ENCODE measurements at regions not wholly inside any gene's neighbourhood (a gene's known extent, or its start where the extent isn't known, plus 50 kb on each side); places are given as distances from the start of the nearest gene placed in this dataset.

DNA sequence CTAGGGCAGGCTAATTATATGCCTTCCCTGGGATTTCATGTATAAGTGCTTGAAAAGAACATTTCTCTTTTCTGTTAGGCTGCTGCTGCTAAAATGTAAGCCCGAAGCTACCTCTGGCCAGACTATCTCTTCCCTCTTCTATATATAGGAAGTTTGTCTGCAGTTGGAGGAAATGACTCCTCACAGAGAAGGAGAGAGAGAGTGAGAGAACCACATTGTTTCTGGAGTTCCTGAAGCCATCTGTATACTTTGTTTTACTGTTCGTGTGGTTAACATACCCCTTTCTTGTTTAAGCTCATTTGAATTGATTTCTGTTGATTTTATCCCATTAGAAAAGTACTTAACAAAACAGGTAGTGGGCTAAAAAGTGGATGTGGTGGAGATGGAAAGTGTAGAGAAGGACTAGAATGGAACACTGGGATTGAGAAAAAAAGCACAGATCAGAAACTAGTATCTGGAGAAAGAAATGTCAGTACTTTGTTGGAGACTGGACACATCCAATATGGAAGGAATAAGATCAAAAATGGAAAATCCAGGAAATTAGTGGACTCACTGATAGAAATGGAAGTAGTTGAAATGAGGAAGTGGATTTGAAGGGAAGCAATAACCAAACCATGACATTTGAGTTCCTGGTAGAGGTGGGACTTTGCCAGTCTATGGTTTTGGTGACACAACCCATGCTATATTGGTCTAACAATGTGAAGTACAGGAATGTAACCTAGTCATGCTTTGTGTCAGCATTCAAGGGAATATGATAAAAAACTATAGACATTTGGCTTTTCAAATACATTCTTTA lies 112.6 kb downstream of the TMA16 start:
- ChIA-PET POLR2A (no interaction called here), CTCF (no interaction called here)
- no peak for DNase-seq (ENCODE audit: low read depth, low spot score)
- no peak overlapping the region for H3K4me3 ChIP-seq (ENCODE audit: low read depth, low read length)
- no peak for TF ChIP-seq CTCF (IDR thresholded peaks at IDR 0.05; ENCODE audit: insufficient read depth, low read length, missing control alignments)

GRCh38 chr4:163609019-163609418 lies 114.5 kb downstream of the TMA16 start:
- no peak for DNase-seq (ENCODE audit: low read depth, low spot score)
- no peak overlapping the region for H3K4me3 ChIP-seq (ENCODE audit: low read depth, low read length)
- ChIA-PET CTCF (no interaction called here), POLR2A (no interaction called here)
- no peak for TF ChIP-seq CTCF (IDR thresholded peaks at IDR 0.05; ENCODE audit: insufficient read depth, low read length, missing control alignments)

- DNase-seq (ENCODE audit: low read depth, low spot score), result no peak
- ChIA-PET CTCF (no interaction called here), POLR2A (no interaction called here)
- TF ChIP-seq CTCF (IDR thresholded peaks at IDR 0.05; ENCODE audit: insufficient read depth, low read length, missing control alignments), result no peak
- H3K4me3 ChIP-seq (ENCODE audit: low read depth, low read length), result no peak overlapping the region
These were observed 116.2 kb downstream of the TMA16 start for GRCh38 chr4:163610648-163611047.

GRCh38 chr4:163611182-163611581 lies 116.7 kb downstream of the TMA16 start:
- DNase-seq (ENCODE audit: low read depth, low spot score), result no peak
- ChIA-PET CTCF (no interaction called here), POLR2A (no interaction called here)
- TF ChIP-seq CTCF (IDR thresholded peaks at IDR 0.05; ENCODE audit: insufficient read depth, low read length, missing control alignments), result no peak
- H3K4me3 ChIP-seq (ENCODE audit: low read depth, low read length), result no peak overlapping the region

GRCh38 chr4:163611784-163612445 lies 117.4 kb downstream of the TMA16 start:
- ChIA-PET CTCF (no interaction called here), POLR2A (no interaction called here)
- no peak for DNase-seq (ENCODE audit: low read depth, low spot score)
- TF ChIP-seq CTCF (IDR thresholded peaks at IDR 0.05; ENCODE audit: insufficient read depth, low read length, missing control alignments), result no peak
- no peak overlapping the region for H3K4me3 ChIP-seq (ENCODE audit: low read depth, low read length)

DNA sequence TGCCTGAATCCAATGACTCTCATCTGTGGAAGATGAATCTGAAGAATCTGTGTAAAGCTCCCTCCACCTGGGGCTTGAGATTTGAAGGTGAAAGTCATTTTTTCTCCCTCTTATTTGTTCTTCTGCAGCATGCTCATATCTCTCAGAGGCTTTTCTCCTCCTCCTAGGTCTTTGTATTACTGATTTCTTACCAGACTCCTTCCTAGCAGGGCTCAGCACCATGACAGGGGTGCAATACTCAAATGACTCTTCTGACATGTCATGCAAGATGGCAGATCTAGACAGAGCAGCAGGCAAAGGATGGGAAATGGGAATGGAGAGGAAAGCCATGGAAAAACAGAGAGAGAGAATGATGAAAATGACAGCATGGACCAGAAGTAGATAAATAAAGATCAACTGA lies 118.3 kb downstream of the TMA16 start:
- CTCF ChIA-PET, result no interaction called here

More for the DNA sequence above, 118.3 kb downstream of the TMA16 start:
- no peak overlapping the region for H3K4me3 ChIP-seq (ENCODE audit: low read depth, low read length)
- POLR2A ChIA-PET, result no interaction called here
- DNase-seq (ENCODE audit: low read depth, low spot score), result no peak
- TF ChIP-seq CTCF (IDR thresholded peaks at IDR 0.05; ENCODE audit: insufficient read depth, low read length, missing control alignments), result no peak

All from AG04449 (cell line).